Prostate gland (tissue), 2 donors: ENCODE measurements at regions not wholly inside any gene's neighbourhood (a gene's known extent, or its start where the extent isn't known, plus 50 kb on each side); places are given as distances from the start of the nearest gene placed in this dataset.

Source experiments
- POLR2A ChIP-seq: fragments of 450-650 bp; IDR thresholded peaks from one replicate; pipeline ENCODE4 v1.6.1; 2016; ENCODE audit warnings: antibody characterized with exemption, mild to moderate bottlenecking
- POLR2AphosphoS5 ChIP-seq: sonication (generic); formaldehyde crosslinking; IDR thresholded peaks from one replicate; pipeline ENCODE4 v1.6.1; 2017; ENCODE audit warnings: antibody characterized with exemption
- TF ChIP-seq, protein P1 (sequence below), 4 experiments: fragments of 200-600 bp in 2 of 4; fragments of 450-650 bp in 2 of 4; sonication (generic) in 2 of 4; IDR thresholded peaks; 1 replicate in 3 of 4; 2 replicates in 1 of 4; pipeline ENCODE4 v1.5.1; 2016 to 2019; ENCODE audit warnings: antibody characterized with exemption in 4 of 4, mild to moderate bottlenecking in 2 of 4, moderate library complexity in 2 of 4

DNA sequence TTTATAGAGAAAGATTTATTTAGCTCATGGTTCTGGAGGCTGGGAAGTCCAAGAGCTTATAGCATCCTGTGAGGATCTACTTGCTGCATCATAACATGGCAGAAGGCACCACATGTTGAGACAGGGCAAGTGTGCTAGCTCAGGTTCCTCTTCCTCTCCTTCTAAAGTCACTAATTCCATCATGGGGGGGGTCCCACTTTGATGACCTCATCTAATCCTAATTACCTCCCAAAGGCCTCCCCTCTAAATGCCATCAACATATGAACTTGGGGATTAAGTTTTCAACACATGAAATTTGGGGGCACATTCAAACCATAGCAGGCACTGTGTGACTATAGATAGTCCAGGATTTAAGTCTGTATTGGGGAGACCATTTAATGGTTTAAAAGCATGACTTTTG lies 297.1 kb upstream of the ROPN1 start:
- TF ChIP-seq, protein P1, sequence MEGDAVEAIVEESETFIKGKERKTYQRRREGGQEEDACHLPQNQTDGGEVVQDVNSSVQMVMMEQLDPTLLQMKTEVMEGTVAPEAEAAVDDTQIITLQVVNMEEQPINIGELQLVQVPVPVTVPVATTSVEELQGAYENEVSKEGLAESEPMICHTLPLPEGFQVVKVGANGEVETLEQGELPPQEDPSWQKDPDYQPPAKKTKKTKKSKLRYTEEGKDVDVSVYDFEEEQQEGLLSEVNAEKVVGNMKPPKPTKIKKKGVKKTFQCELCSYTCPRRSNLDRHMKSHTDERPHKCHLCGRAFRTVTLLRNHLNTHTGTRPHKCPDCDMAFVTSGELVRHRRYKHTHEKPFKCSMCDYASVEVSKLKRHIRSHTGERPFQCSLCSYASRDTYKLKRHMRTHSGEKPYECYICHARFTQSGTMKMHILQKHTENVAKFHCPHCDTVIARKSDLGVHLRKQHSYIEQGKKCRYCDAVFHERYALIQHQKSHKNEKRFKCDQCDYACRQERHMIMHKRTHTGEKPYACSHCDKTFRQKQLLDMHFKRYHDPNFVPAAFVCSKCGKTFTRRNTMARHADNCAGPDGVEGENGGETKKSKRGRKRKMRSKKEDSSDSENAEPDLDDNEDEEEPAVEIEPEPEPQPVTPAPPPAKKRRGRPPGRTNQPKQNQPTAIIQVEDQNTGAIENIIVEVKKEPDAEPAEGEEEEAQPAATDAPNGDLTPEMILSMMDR (IDR thresholded peaks at IDR 0.05) = no peak
- no peak for TF ChIP-seq POLR2A
- no peak for TF ChIP-seq POLR2AphosphoS5
